ENCODE measurements at regions not wholly inside any gene's neighbourhood (a gene's known extent, or its start where the extent isn't known, plus 50 kb on each side); places are given as distances from the start of the nearest gene placed in this dataset.

GRCh38 chr4:17097362-17097761 lies 198.9 kb upstream of the LDB2 start:
- TF ChIP-seq CTCF (IDR thresholded peaks at IDR 0.05 in 2 of 3, conservative IDR thresholded peaks at IDR 0.05 in 1 of 3; ENCODE audit: control insufficient read depth in 2 of 3, extremely low read depth in 1 of 3, insufficient read depth in 1 of 3, low read depth in 3 of 3, low read length in 3 of 3) (no peak), PAX8 (IDR thresholded peaks at IDR 0.05) (no peak), POLR2AphosphoS5 (IDR thresholded peaks at IDR 0.05; ENCODE audit: low read length) (no peak), CREM (IDR thresholded peaks at IDR 0.05; ENCODE audit: low read depth) (no peak), EZH2 (IDR thresholded peaks at IDR 0.05; ENCODE audit: borderline replicate concordance, control insufficient read depth, low read depth, low read length) (no peak)
